Fibroblast of lung (primary cell): ENCODE measurements at regions not wholly inside any gene's neighbourhood (a gene's known extent, or its start where the extent isn't known, plus 50 kb on each side); places are given as distances from the start of the nearest gene placed in this dataset.

ENCODE experiments used
- CTCF ChIP-seq, 2 donors: IDR thresholded peaks in 1 of 2; conservative IDR thresholded peaks in 1 of 2; 1 replicate in 1 of 2; 2 replicates in 1 of 2; pipeline ENCODE4 v1.5.1; 2011 to 2012; ENCODE audit warnings: low read length in 2 of 2, control low read depth in 1 of 2, inconsistent platforms in 1 of 2, low read depth in 1 of 2, mild to moderate bottlenecking in 1 of 2
- EZH2 ChIP-seq: IDR thresholded peaks from 2 replicates; pipeline ENCODE4 v1.5.1; 2012; ENCODE audit warnings: low read length, control low read depth, mild to moderate bottlenecking; ENCODE audit errors: missing control alignments

- no peak for TF ChIP-seq CTCF (conservative IDR thresholded peaks at IDR 0.05 in 1 of 2, IDR thresholded peaks at IDR 0.05 in 1 of 2; ENCODE audit: low read depth in 1 of 2, low read length in 2 of 2)
- TF ChIP-seq EZH2, result no peak
Observed at GRCh38 chr14:84963518-84963917, 566.4 kb upstream of the FLRT2 start.
